Ishikawa (cell line): ENCODE measurements at regions not wholly inside any gene's neighbourhood (a gene's known extent, or its start where the extent isn't known, plus 50 kb on each side); places are given as distances from the start of the nearest gene placed in this dataset.

ENCODE experiments used
- CEBPB ChIP-seq: IDR thresholded peaks from 2 replicates; pipeline ENCODE4 v1.6.1; 2012
- CREB1 ChIP-seq: IDR thresholded peaks from 2 replicates; pipeline ENCODE4 v1.6.1; 2012; ENCODE audit warnings: low read depth
- EGR1 ChIP-seq: IDR thresholded peaks from 2 replicates; pipeline ENCODE4 v1.6.1; 2012
- EP300 ChIP-seq: IDR thresholded peaks from 2 replicates; pipeline ENCODE4 v1.6.1; 2012; ENCODE audit warnings: borderline replicate concordance
- FOXM1 ChIP-seq: IDR thresholded peaks from 2 replicates; pipeline ENCODE4 v1.6.1; 2012; ENCODE audit warnings: low read depth, borderline replicate concordance
- MAX ChIP-seq: IDR thresholded peaks from 2 replicates; pipeline ENCODE4 v1.6.1; 2012
- NFIC ChIP-seq: IDR thresholded peaks from 2 replicates; pipeline ENCODE4 v1.6.1; 2012
- RAD21 ChIP-seq: IDR thresholded peaks from 2 replicates; pipeline ENCODE4 v1.6.1; 2012; ENCODE audit warnings: low read depth
- TAF1 ChIP-seq: IDR thresholded peaks from 2 replicates; pipeline ENCODE4 v1.6.1; 2012; ENCODE audit warnings: low read depth, mild to moderate bottlenecking
- TCF12 ChIP-seq: IDR thresholded peaks from 2 replicates; pipeline ENCODE4 v1.6.1; 2012; ENCODE audit warnings: low read depth
- TEAD4 ChIP-seq: IDR thresholded peaks from 2 replicates; pipeline ENCODE4 v1.6.1; 2012
- YY1 ChIP-seq: IDR thresholded peaks from 2 replicates; pipeline ENCODE4 v1.6.1; 2012; ENCODE audit warnings: low read depth
- ZBTB7A ChIP-seq: IDR thresholded peaks from 2 replicates; pipeline ENCODE4 v1.6.1; 2012; ENCODE audit warnings: low read depth
- TF ChIP-seq, protein P1 (sequence below): IDR thresholded peaks from 2 replicates; pipeline ENCODE4 v1.6.1; 2012; ENCODE audit warnings: low read depth, mild to moderate bottlenecking
- TF ChIP-seq, protein P2 (sequence below): IDR thresholded peaks from 2 replicates; pipeline ENCODE4 v1.6.1; 2012

DNA sequence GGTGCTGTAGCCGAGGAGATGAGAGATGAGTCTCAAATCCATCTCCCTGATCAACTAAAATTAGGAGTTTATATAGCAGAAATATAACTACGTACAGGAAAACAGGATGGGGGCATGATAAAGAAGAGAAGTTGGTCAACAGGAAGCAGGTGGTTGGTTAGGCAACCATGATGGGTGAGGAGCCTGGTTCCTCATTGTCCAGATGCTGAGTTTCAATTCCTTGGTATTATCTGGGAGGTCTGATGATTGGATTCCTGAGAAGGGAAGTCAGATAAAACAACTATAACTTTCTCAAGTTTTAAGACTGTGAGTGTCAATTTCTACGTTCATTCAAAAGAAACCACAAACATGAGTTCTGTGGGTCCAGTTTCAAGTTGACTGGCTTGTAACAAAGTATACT lies 323.9 kb downstream of the MTRR start:
- no peak for TF ChIP-seq TAF1
- TF ChIP-seq NFIC = no peak
- no peak for TF ChIP-seq RAD21
- no peak for TF ChIP-seq YY1
- no peak for TF ChIP-seq ZBTB7A
- TF ChIP-seq TCF12 = no peak

DNA sequence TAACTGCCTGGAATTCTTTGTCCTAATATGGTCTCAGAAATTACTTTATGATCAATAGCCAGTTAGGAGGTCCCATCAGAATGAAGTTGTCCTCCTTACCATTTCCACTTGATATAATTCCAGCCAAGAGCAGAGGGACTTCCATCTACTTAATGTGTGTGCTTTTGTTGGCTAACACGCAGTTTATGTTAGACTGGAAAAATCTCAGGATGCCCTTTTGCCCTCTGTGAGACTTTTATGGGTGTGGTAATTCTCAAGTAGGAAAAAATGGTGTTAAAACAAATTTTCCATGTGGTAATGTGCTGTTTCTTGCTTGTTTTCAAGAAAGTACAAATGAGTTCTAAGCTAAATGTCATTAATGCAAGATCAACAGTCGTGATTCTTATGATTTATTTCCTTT lies 327.1 kb downstream of the MTRR start:
- TF ChIP-seq ZBTB7A = no peak
- TF ChIP-seq, protein P1, sequence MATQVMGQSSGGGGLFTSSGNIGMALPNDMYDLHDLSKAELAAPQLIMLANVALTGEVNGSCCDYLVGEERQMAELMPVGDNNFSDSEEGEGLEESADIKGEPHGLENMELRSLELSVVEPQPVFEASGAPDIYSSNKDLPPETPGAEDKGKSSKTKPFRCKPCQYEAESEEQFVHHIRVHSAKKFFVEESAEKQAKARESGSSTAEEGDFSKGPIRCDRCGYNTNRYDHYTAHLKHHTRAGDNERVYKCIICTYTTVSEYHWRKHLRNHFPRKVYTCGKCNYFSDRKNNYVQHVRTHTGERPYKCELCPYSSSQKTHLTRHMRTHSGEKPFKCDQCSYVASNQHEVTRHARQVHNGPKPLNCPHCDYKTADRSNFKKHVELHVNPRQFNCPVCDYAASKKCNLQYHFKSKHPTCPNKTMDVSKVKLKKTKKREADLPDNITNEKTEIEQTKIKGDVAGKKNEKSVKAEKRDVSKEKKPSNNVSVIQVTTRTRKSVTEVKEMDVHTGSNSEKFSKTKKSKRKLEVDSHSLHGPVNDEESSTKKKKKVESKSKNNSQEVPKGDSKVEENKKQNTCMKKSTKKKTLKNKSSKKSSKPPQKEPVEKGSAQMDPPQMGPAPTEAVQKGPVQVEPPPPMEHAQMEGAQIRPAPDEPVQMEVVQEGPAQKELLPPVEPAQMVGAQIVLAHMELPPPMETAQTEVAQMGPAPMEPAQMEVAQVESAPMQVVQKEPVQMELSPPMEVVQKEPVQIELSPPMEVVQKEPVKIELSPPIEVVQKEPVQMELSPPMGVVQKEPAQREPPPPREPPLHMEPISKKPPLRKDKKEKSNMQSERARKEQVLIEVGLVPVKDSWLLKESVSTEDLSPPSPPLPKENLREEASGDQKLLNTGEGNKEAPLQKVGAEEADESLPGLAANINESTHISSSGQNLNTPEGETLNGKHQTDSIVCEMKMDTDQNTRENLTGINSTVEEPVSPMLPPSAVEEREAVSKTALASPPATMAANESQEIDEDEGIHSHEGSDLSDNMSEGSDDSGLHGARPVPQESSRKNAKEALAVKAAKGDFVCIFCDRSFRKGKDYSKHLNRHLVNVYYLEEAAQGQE = no peak
- TF ChIP-seq TEAD4 = no peak
- no peak for TF ChIP-seq TCF12
- no peak for TF ChIP-seq EGR1
- TF ChIP-seq, protein P2, sequence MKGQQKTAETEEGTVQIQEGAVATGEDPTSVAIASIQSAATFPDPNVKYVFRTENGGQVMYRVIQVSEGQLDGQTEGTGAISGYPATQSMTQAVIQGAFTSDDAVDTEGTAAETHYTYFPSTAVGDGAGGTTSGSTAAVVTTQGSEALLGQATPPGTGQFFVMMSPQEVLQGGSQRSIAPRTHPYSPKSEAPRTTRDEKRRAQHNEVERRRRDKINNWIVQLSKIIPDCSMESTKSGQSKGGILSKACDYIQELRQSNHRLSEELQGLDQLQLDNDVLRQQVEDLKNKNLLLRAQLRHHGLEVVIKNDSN = no peak
- no peak for TF ChIP-seq CREB1
- TF ChIP-seq YY1 = no peak
- TF ChIP-seq EP300 = no peak
- TF ChIP-seq NFIC = no peak
- TF ChIP-seq CEBPB = no peak
- no peak for TF ChIP-seq RAD21
- TF ChIP-seq TAF1 = no peak
- TF ChIP-seq FOXM1 = no peak
- no peak for TF ChIP-seq MAX

DNA sequence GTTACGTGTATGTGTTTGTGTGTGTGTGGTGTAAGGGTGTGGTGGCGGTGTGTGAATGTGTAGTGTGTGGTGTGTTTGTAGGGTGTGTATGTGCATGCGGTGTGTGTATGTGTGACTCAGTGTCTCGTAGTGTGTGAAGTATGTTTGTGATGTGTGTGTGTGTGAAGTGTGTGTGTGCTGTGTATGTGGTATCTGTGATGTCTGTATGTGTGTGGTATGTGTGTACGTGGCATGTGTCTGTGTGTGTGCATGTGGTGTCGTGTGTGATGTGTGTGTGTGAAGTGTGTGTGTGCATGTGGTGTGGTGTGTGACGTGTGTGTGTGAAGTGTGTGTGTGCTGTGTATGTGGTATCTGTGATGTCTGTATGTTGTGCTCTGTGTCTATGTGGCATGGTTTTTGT lies 339.4 kb downstream of the MTRR start:
- TF ChIP-seq TAF1 = no peak
- no peak for TF ChIP-seq YY1
- TF ChIP-seq, protein P1 = no peak
- no peak for TF ChIP-seq TEAD4
- no peak for TF ChIP-seq TCF12

- TF ChIP-seq TAF1 = no peak
- TF ChIP-seq MAX = no peak
- no peak for TF ChIP-seq EP300
- no peak for TF ChIP-seq YY1
- TF ChIP-seq TEAD4 = no peak
- TF ChIP-seq, protein P1 = no peak
- TF ChIP-seq CEBPB = no peak
- no peak for TF ChIP-seq ZBTB7A
- TF ChIP-seq RAD21 = no peak
- TF ChIP-seq TCF12 = no peak
- TF ChIP-seq CREB1 = no peak
- TF ChIP-seq NFIC = no peak
- no peak for TF ChIP-seq FOXM1
- TF ChIP-seq, protein P2 = no peak
Measured at GRCh38 chr5:8209500-8209899, 340.6 kb downstream of the MTRR start.

- TF ChIP-seq FOXM1 (no peak), TCF12 (no peak), TAF1 (no peak), TEAD4 (no peak), MAX (no peak), ZBTB7A (no peak), RAD21 (no peak), CEBPB (no peak), NFIC (no peak), EP300 (no peak), CREB1 (no peak), YY1 (no peak), EGR1 (no peak)
- TF ChIP-seq, protein P1 = no peak
- TF ChIP-seq, protein P2 = no peak
Measured at GRCh38 chr5:8213701-8214240, 344.8 kb downstream of the MTRR start.
